Activated naive CD4-positive, alpha-beta T cell treated with anti-CD3 and anti-CD28 coated beads, Interleukin-2, amount 10 ng/mL, durations not matched to agents 7 days and 5 days (primary cell): ENCODE measurements at regions not wholly inside any gene's neighbourhood (a gene's known extent, or its start where the extent isn't known, plus 50 kb on each side); places are given as distances from the start of the nearest gene placed in this dataset.
"Not testable (repeated sequence)": the region's sequence is repeated elsewhere in the genome, so short reads cannot be mapped to it uniquely, and the experiment has no call there.

Experiments used
- CTCF ChIA-PET: fragments of 350-600 bp; sonication (Branson Sonifier 250); formaldehyde crosslinking; loops from one replicate; lab custom pipeline; 2021; ENCODE audit warnings: antibody characterized with exemption; lab: Charles Lee
- DNase-seq: peaks from one replicate; pipeline ENCODE4 v3.0.0-alpha.2; 2020
- H3K27ac Mint-ChIP-seq: one replicate; pipeline ENCODE4 v1.8.0; 2021; ENCODE audit warnings: mild to moderate bottlenecking, moderate library complexity, mixed read lengths
- H3K27me3 Mint-ChIP-seq: one replicate; pipeline ENCODE4 v1.8.0; 2021; ENCODE audit warnings: mild to moderate bottlenecking, mixed read lengths
- H3K36me3 Mint-ChIP-seq: one replicate; pipeline ENCODE4 v1.8.0; 2021; ENCODE audit warnings: mixed read lengths
- H3K4me1 Mint-ChIP-seq: one replicate; pipeline ENCODE4 v1.8.0; 2021; ENCODE audit warnings: mixed read lengths
- H3K4me3 Mint-ChIP-seq: one replicate; pipeline ENCODE4 v1.8.0; 2021; ENCODE audit warnings: mild to moderate bottlenecking, moderate library complexity, mixed read lengths
- H3K9me3 Mint-ChIP-seq: one replicate; pipeline ENCODE4 v1.8.0; 2021; ENCODE audit warnings: mixed read lengths

DNA sequence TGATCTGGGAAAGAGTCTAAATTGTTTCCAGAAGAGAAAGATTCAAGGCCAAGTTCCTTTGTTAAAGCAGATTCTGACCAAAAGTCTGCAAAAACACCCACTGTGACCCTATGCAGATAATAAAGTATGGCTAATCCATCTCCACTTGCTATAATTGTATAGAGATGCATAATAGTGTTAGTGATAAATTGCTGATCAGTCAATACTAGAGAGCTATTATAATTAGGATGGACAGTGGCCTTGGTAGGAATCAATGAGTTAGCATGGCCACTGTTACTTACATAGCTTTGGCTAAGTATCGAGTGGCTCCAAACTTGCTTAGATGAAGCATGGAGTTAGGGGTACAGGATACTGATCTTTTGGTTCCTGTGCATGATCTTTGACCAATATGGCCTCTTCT, 683.4 kb upstream of the MEF2C start:
- CTCF ChIA-PET = no interaction called here
- no peaks in the 10 kb centered on the region for H3K27me3 Mint-ChIP-seq
- H3K9me3 Mint-ChIP-seq = no peaks in the 10 kb centered on the region
- H3K36me3 Mint-ChIP-seq = no peaks in the 10 kb centered on the region
- no peak for DNase-seq
- H3K4me3 Mint-ChIP-seq = no peak overlapping the region
- H3K4me1 Mint-ChIP-seq = no peaks in the 10 kb centered on the region
- no peak overlapping the region for H3K27ac Mint-ChIP-seq

DNA sequence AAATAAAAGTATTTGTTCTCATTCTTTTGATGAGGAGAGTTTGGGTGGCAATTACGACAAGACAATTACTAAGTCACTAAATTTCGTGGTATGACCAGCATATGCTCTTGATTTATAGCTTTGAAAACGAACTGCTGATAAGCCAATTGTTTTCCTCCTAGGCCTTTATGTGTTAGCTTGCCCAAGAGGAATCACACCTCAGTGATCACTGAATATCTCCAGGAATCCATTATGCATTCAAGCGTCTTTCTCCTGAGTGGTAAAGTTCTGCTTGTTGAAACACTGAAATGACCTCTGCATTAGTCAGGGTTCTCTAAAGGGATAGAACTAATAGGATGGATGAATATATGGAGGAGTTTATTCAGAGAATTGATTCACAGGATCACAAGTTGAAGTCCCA, 677.7 kb upstream of the MEF2C start:
- no peaks in the 10 kb centered on the region for H3K9me3 Mint-ChIP-seq
- CTCF ChIA-PET = no interaction called here

DNA sequence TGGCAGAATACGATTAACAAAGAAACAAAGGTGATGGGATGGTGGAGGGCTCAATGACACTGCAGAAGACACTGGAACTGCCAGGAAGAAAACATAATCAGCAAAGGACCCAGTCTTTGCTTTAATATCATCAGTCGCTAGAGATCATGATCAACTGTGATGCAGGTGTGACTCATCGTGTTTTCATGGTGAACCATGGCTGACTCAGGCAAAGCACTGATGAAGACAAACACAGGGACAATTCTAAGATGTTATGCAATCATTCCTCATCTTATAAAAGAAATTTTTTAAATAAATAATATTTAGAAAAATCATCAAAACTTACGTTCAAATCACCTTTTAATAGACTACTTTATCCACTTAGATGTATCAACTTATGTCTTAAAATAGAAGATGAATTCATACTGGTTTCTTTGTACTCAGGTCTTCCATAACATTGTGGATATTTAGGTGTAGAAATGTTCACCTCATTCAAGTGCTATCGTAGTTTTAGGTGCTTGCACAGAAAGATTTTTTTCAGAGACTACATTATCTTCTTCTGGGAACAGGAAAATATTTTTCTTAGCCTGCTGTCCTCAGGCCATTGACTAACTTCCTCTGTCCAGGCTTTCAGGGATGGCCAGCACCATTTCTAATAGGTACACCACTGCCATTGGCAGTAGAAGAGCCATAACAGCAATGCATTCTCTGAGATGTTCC, 673.4 kb upstream of the MEF2C start:
- Mint-ChIP-seq H3K27me3 (no peaks in the 10 kb centered on the region), H3K4me1 (no peaks in the 10 kb centered on the region), H3K4me3 (no peak overlapping the region), H3K27ac (no peak overlapping the region), H3K9me3 (no peaks in the 10 kb centered on the region), H3K36me3 (no peaks in the 10 kb centered on the region)
- no peak for DNase-seq
- CTCF ChIA-PET = no interaction called here

More for the DNA sequence above, 677.7 kb upstream of the MEF2C start:
- Mint-ChIP-seq H3K27ac (no peak overlapping the region), H3K27me3 (no peaks in the 10 kb centered on the region), H3K36me3 (no peaks in the 10 kb centered on the region), H3K4me3 (no peak overlapping the region), H3K4me1 (no peaks in the 10 kb centered on the region)
- DNase-seq = no peak

DNA sequence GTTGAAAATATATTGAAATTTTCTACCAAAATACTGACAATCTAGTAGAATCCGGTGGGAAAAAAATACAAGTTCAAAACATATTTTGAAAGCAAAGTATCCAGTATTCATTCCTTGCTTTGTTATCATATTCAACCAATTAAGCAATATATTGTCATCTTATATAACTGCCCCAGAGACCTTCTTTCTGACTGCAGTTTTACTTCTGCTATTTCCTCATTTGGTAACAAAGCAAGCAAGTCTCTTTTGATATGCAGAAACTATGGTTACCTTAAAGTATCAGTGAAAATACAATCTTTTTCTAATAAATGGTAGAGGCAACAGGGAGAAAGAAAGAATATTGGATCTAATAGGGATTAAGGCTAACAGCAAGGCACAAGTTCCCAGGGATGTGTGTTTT, 663.7 kb upstream of the MEF2C start:
- H3K9me3 Mint-ChIP-seq = no peaks in the 10 kb centered on the region
- no peak overlapping the region for H3K4me3 Mint-ChIP-seq
- CTCF ChIA-PET = no interaction called here
- no peaks in the 10 kb centered on the region for H3K27me3 Mint-ChIP-seq
- H3K4me1 Mint-ChIP-seq = no peaks in the 10 kb centered on the region
- H3K36me3 Mint-ChIP-seq = no peaks in the 10 kb centered on the region
- H3K27ac Mint-ChIP-seq = no peak overlapping the region
- no peak for DNase-seq

DNA sequence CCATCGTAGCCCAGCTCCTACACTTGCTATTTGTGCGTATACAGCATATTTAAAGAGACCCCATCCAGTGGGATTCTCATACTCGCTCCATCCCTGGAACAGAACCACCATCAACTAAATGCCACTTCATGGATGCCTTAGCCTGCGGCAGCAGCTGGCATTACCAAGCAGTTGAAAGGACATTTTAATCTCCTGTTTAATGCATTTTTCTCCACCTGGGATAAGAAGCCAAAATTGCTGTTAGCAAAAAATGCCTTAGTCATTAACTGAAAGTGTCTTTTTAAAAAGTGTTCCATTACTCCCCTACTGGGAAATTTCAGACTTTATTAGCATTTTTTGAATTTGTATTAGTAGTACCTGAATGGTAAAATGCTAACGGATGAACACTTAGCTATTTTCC, 662.6 kb upstream of the MEF2C start:
- CTCF ChIA-PET = no interaction called here
- DNase-seq = no peak
- no peaks in the 10 kb centered on the region for H3K4me1 Mint-ChIP-seq
- no peak overlapping the region for H3K4me3 Mint-ChIP-seq
- no peak overlapping the region for H3K27ac Mint-ChIP-seq
- H3K36me3 Mint-ChIP-seq = no peaks in the 10 kb centered on the region
- no peaks in the 10 kb centered on the region for H3K9me3 Mint-ChIP-seq
- H3K27me3 Mint-ChIP-seq = no peaks in the 10 kb centered on the region

DNA sequence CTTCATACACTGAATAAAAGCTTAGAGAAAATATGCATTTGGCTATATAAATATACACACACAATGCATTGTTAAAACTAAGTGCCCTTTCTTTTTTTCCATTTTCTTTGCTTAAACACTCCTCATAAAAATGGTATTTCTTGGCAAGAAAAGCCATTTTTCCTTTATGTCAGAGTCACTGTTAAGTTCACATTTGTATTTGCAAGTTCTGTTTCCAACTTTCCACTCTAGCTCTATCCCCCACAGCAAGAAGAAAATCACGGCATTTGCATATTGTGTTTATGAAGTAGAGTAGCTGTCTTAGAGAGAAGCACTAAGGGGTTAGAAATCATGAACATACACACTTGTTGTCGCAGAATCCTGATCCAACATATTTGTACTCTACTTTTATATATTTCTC, 662.1 kb upstream of the MEF2C start:
- Mint-ChIP-seq H3K36me3 (no peaks in the 10 kb centered on the region), H3K4me3 (no peak overlapping the region), H3K27me3 (no peaks in the 10 kb centered on the region), H3K9me3 (no peaks in the 10 kb centered on the region), H3K27ac (no peak overlapping the region), H3K4me1 (no peaks in the 10 kb centered on the region)
- CTCF ChIA-PET = no interaction called here
- no peak for DNase-seq

DNA sequence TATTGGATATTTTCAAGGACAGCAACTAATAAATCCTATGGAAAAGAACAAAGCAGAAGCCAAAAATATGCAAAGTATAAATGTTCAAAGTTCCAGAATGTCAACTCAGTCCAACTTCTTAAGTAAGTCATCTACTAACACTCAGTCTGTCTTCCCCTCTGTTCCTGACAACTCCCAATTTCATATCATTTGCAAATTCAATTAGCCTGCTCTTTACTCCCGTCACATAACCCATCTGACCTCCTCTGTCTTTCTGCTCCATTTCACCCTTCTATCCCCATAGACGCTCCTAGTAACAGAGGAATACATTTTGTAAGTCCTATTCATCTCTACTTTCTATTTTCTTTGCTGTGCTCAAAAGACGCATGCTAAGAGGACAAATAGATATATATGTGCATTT, 659.8 kb upstream of the MEF2C start:
- no peak overlapping the region for H3K4me3 Mint-ChIP-seq
- no peaks in the 10 kb centered on the region for H3K27me3 Mint-ChIP-seq
- no peaks in the 10 kb centered on the region for H3K36me3 Mint-ChIP-seq
- H3K27ac Mint-ChIP-seq = no peak overlapping the region
- no peak for DNase-seq
- no peaks in the 10 kb centered on the region for H3K4me1 Mint-ChIP-seq
- CTCF ChIA-PET = no interaction called here
- H3K9me3 Mint-ChIP-seq = no peaks in the 10 kb centered on the region

DNA sequence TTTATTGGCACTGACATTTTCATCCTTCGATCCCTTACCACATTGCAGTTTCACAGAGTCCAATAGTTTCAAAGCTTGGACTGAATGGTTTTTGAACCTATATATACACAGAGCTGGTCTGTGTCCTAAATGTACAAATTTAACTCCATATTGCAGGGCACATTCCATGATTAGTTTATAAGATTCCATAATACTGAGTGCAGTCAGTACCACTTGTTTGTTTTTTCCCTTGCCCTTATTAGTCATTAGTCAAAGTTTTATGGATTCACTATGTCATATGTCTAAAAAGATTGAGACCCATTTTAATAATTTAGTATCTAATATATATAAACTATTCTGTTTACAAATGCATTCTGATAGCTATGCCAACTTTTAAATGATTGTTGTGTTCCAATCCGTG, 654.8 kb upstream of the MEF2C start:
- Mint-ChIP-seq H3K4me3 (no peak overlapping the region), H3K36me3 (no peaks in the 10 kb centered on the region), H3K27me3 (no peaks in the 10 kb centered on the region), H3K27ac (no peak overlapping the region), H3K9me3 (no peaks in the 10 kb centered on the region), H3K4me1 (no peaks in the 10 kb centered on the region)
- CTCF ChIA-PET = no interaction called here
- no peak for DNase-seq

DNA sequence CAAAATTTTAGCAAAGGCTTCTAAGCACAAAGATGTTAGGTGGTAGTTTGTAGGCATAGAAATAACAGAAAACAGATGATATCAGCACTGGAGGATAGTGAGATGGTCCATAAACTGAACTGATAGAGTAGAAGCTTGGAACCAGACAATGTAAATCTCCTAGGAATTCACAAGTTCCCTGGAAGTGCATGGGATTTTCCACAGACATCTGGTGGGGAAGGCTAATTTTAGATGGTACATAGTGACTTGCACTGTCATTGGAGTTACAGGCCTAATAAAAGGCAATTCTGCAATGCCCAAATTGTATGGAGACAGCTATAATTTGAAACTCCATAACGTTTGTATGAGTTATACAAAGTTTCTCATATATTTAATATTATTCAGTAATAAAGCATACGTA, 653.0 kb upstream of the MEF2C start:
- H3K4me3 Mint-ChIP-seq = no peak overlapping the region
- H3K27ac Mint-ChIP-seq = no peak overlapping the region
- H3K27me3 Mint-ChIP-seq = no peaks in the 10 kb centered on the region
- CTCF ChIA-PET = no interaction called here
- DNase-seq = no peak
- H3K4me1 Mint-ChIP-seq = no peaks in the 10 kb centered on the region
- H3K9me3 Mint-ChIP-seq = peaks cover 1% of the 10 kb centered on the region
- no peaks in the 10 kb centered on the region for H3K36me3 Mint-ChIP-seq

DNA sequence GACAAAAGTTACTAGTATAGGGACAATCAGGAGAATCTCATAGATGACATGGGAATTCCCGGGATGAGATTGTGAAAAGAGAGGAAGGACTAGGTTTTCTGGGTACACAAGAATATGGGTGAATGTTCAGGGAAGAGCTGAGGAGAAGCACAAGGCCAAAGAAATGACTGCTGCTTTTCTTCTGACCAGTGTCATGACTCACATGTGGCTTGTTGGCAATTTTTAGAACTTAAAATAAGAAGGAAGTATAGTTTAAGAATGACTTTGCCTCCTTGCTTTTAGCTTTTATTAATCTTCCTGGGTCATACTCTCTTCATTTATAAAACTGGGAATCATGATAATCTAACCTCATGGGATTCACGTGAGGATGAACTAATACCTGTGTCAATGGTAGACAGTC, 652.4 kb upstream of the MEF2C start:
- Mint-ChIP-seq H3K27ac (no peak overlapping the region), H3K27me3 (no peaks in the 10 kb centered on the region), H3K4me3 (no peak overlapping the region), H3K4me1 (no peaks in the 10 kb centered on the region), H3K9me3 (peaks cover 1% of the 10 kb centered on the region), H3K36me3 (no peaks in the 10 kb centered on the region)
- CTCF ChIA-PET = no interaction called here
- DNase-seq = no peak

DNA sequence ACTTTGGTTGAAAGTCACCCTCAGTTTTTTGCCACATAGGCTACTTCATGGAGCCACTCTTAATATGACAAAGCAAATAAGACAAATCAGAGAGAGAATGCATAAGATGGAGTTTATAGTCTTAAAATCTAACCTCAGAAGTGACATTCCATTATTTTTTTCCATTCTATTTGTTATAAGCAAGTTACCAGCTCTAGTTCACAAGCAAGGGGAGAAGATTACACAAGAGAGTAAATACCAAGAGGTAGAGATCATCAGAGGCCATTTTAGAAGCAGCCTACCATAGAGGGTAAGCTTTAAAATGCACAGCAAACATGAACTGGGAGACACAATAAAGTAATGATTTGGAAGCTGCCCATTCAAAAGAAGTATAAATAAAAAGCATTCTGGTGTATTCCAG, 651.3 kb upstream of the MEF2C start:
- H3K4me1 Mint-ChIP-seq = no peaks in the 10 kb centered on the region
- H3K4me3 Mint-ChIP-seq = no peak overlapping the region
- CTCF ChIA-PET = no interaction called here
- DNase-seq = no peak
- no peaks in the 10 kb centered on the region for H3K36me3 Mint-ChIP-seq
- peaks cover 1% of the 10 kb centered on the region for H3K9me3 Mint-ChIP-seq
- no peaks in the 10 kb centered on the region for H3K27me3 Mint-ChIP-seq
- H3K27ac Mint-ChIP-seq = no peak overlapping the region

DNA sequence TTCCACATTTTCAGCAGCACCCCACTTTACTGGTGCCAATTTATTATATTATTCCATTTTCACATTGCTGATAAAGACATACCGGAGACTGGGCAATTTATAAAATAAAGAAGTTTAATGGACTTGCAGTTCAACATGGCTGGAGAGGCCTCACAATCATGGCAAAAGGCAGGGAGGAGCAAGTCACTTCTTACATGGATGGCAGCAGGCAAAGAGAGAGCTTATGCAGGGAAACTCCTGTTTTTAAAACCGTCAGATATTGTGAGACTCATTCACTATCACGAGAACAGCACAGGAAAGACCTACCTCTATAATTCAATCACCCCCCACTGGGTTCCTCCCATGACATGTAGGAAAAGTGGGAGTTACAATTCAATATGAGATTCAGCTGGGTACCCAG, 641.8 kb upstream of the MEF2C start:
- H3K4me1 Mint-ChIP-seq = no peaks in the 10 kb centered on the region
- H3K27ac Mint-ChIP-seq = no peak overlapping the region
- no peak overlapping the region for H3K4me3 Mint-ChIP-seq
- no peaks in the 10 kb centered on the region for H3K36me3 Mint-ChIP-seq
- CTCF ChIA-PET = no interaction called here
- peaks cover 5% of the 10 kb centered on the region for H3K9me3 Mint-ChIP-seq
- H3K27me3 Mint-ChIP-seq = no peaks in the 10 kb centered on the region
- DNase-seq = no peak

DNA sequence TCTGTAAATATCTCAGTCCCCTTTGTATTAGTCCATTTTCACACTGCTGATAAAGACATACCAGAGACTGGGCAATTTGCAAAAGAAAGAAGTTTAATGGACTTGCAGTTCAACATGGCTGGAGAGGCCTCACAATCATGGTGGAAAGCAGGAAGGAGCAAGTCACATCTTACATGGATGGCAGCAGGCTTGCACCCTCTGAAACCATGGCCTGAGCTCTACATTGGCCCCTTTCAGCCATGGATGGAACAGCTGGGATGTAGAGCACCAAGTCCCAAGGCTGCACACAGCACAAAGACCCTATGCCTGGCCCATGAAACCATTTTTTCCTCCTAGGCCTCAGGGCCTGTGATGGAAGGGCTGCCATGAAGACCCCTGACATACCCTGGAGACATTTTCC, 640.9 kb upstream of the MEF2C start:
- H3K27me3 Mint-ChIP-seq, H3K36me3 Mint-ChIP-seq, H3K4me1 Mint-ChIP-seq, DNase-seq, H3K9me3 Mint-ChIP-seq, H3K27ac Mint-ChIP-seq, H3K4me3 Mint-ChIP-seq, CTCF ChIA-PET: not testable (repeated sequence)

DNA sequence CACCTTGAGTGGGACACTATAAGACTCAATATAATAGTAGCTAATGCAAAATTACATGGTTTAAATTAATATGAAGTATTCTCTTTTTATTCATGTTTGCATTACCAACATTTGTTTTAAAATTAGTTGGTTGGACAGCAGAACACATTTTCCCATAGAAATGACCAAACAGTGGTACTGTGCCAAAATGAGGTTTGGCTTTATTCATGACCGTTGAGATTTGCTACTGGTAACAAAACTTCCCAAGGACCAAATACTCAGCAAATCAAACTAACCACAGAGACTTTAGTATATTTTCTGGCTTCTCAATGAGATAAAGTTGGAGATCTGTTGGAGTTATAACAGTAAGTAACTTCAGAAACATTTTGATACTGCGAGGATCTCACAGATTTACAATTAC, 637.8 kb upstream of the MEF2C start:
- H3K27ac Mint-ChIP-seq = no peak overlapping the region
- CTCF ChIA-PET = no interaction called here
- no peaks in the 10 kb centered on the region for H3K36me3 Mint-ChIP-seq
- DNase-seq = no peak
- H3K27me3 Mint-ChIP-seq = no peaks in the 10 kb centered on the region
- H3K4me3 Mint-ChIP-seq = no peak overlapping the region
- H3K4me1 Mint-ChIP-seq = no peaks in the 10 kb centered on the region
- H3K9me3 Mint-ChIP-seq = peaks cover 3% of the 10 kb centered on the region

DNA sequence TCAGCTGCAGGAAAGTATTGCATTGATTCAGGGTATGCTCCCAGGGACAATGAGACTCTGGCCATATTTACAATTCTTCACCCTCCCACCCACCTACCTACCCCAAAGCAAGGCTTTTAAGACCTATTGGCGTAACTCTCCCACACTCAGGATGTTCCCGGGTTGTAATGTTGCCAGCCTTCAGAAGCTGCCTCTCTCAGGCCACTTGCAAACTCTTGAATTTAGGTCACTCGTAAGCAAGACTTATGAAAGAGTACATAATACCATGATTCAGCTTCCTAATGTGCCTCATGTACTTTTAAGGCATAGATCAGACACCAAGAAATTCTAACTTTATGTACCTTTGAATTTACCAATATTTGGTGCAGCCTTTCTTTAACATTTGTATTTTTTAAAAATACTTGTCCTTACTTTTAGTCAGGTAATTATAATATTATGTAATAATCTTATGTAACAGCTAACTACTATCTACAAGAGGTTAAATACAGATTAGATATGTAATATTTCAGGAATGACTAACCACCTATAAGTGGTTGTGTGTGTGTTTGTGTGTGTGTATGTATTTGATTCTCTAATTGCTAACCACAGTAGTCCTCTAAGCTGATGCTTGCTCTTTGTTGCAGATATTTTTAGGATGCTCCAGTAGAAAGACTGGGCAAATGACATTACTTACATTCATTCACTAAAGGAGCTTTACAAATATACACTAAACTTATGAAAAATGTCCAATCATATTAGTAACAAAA, 630.5 kb upstream of the MEF2C start:
- H3K9me3 Mint-ChIP-seq = no peaks in the 10 kb centered on the region
- no peak overlapping the region for H3K4me3 Mint-ChIP-seq
- CTCF ChIA-PET = no interaction called here
- no peak for DNase-seq
- H3K36me3 Mint-ChIP-seq = no peaks in the 10 kb centered on the region
- no peak overlapping the region for H3K27ac Mint-ChIP-seq
- no peaks in the 10 kb centered on the region for H3K4me1 Mint-ChIP-seq
- no peaks in the 10 kb centered on the region for H3K27me3 Mint-ChIP-seq
